ENCODE measurements at regions not wholly inside any gene's neighbourhood (a gene's known extent, or its start where the extent isn't known, plus 50 kb on each side); places are given as distances from the start of the nearest gene placed in this dataset.
A peak's percentile ranks its signal among the peaks of the same experiment; 100 is the strongest.

DNA sequence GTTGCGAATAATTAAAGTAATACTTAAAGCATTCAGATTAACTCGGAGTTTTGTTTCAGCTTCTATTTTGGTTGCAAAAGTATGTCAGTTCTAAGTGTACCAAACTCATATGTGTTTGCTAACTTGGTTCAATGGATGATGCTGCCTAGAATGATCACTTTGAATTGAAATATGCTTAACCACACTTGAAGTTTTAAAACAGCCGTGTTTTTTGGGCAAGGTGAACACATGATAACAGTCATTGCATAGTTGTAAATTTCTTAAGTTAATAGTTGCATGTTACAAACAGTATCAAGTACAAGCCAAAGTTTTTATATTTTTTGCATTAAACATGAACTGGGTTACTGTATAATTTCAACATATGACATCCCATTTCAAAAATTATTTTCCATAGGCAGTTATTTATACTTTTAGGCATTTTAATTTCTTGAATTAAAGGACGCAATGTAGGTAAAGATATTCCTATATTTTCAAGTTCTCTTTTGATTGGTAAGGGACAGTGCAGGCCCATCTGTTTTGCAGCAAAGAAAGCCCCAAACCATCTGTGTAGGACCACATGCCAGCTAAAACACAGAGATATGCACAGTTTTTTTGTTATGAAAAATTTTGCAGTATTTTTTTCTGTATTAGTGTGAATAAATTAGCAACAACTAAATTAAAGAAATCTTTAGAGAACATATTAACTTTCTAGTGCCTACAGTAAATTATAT lies 575.5 kb downstream of the PRKD1 start:
- no peak overlapping the region for H3K27ac ChIP-seq (ENCODE audit: low read depth, low read length)
- no peaks in the 10 kb centered on the region for H3K36me3 ChIP-seq (ENCODE audit: insufficient read depth, low read length)
- no peaks in the 10 kb centered on the region for H3K27me3 ChIP-seq (ENCODE audit: insufficient read depth, low read length)
- no peaks in the 10 kb centered on the region for H3K79me2 ChIP-seq (ENCODE audit: control insufficient read depth, insufficient read depth, low read length, unreplicated experiment)
- peak overlapping the region; percentile 82 for H2AFZ ChIP-seq (ENCODE audit: low read length, unreplicated experiment)
- no peak overlapping the region for H3K4me3 ChIP-seq (ENCODE audit: low read depth, low read length)
- H3K4me1 ChIP-seq (ENCODE audit: control insufficient read depth, insufficient read depth, low read length, unreplicated experiment), result peaks cover 6% of the 10 kb centered on the region

DNA sequence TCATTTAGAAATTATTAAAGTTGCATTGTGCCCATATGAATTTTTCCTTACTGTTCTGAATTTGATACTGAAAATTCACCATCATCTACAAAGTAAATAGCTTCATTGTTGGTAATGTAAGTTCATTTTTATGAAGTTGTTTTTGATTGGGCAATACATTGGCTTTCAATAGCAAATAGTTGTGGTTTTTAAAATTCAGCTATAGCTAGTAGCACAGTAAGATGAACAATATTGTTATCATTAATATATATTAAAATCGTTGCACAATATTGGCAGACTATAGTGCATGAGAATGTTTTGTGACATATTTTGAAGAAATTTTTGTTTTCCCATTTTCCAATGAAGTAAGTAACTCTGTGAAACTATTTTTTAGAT lies 575.0 kb downstream of the PRKD1 start:
- H2AFZ ChIP-seq (ENCODE audit: low read length, unreplicated experiment), result no peak overlapping the region
- H3K79me2 ChIP-seq (ENCODE audit: control insufficient read depth, insufficient read depth, low read length, unreplicated experiment), result no peaks in the 10 kb centered on the region
- peaks cover 6% of the 10 kb centered on the region for H3K4me1 ChIP-seq (ENCODE audit: control insufficient read depth, insufficient read depth, low read length, unreplicated experiment)
- H3K4me3 ChIP-seq (ENCODE audit: low read depth, low read length), result no peak overlapping the region
- H3K27ac ChIP-seq (ENCODE audit: low read depth, low read length), result no peak overlapping the region
- no peaks in the 10 kb centered on the region for H3K27me3 ChIP-seq (ENCODE audit: insufficient read depth, low read length)
- H3K36me3 ChIP-seq (ENCODE audit: insufficient read depth, low read length), result no peaks in the 10 kb centered on the region

DNA sequence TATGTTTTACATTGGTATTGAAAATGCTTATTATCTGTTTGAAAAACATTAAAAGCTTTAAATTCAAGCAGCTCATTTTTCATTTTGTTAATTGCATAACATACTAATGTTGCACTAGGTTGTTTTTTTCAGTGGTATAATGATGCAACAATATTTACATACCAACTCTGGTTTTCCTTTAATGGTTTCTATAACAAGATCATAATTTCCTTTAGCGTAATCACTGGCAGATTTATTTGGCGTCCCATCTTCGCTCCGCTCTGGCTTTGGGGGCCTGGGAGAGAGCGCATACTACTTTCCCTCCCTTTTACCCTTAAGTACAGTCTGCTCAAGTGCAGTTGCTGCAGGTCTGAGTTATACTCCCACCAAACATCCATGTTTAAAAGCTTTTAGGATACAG lies 574.1 kb downstream of the PRKD1 start:
- Histone ChIP-seq H3K4me1 (ENCODE audit: control insufficient read depth, insufficient read depth, low read length, unreplicated experiment) (peaks cover 5% of the 10 kb centered on the region), H3K27me3 (ENCODE audit: insufficient read depth, low read length) (no peaks in the 10 kb centered on the region), H3K27ac (ENCODE audit: low read depth, low read length) (no peak overlapping the region), H3K79me2 (ENCODE audit: control insufficient read depth, insufficient read depth, low read length, unreplicated experiment) (no peaks in the 10 kb centered on the region), H3K4me3 (ENCODE audit: low read depth, low read length) (no peak overlapping the region), H2AFZ (ENCODE audit: low read length, unreplicated experiment) (no peak overlapping the region), H3K36me3 (ENCODE audit: insufficient read depth, low read length) (no peaks in the 10 kb centered on the region)

DNA sequence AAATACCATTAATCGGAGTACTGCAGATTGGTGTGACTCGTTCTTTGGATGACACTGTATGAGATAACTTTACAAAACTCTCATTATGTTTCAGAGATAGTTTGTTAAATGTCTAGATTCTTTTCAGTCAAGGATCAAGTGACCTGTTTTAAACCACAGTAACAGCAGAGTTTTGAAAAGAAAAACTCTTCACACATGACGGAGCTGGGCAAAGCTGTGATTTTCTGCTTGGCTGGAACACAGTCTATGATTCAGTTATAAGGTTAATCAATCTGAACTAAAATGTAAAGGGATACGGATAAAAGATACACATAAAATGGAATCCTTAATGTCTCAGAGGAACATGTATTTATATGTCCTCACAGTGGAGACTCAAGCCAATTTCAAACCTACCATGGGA lies 573.2 kb downstream of the PRKD1 start:
- H3K27me3 ChIP-seq (ENCODE audit: insufficient read depth, low read length), result no peaks in the 10 kb centered on the region
- H3K27ac ChIP-seq (ENCODE audit: low read depth, low read length), result no peak overlapping the region
- H3K79me2 ChIP-seq (ENCODE audit: control insufficient read depth, insufficient read depth, low read length, unreplicated experiment), result no peaks in the 10 kb centered on the region
- no peaks in the 10 kb centered on the region for H3K4me1 ChIP-seq (ENCODE audit: control insufficient read depth, insufficient read depth, low read length, unreplicated experiment)
- no peak overlapping the region for H3K4me3 ChIP-seq (ENCODE audit: low read depth, low read length)
- no peak overlapping the region for H2AFZ ChIP-seq (ENCODE audit: low read length, unreplicated experiment)
- no peaks in the 10 kb centered on the region for H3K36me3 ChIP-seq (ENCODE audit: insufficient read depth, low read length)

DNA sequence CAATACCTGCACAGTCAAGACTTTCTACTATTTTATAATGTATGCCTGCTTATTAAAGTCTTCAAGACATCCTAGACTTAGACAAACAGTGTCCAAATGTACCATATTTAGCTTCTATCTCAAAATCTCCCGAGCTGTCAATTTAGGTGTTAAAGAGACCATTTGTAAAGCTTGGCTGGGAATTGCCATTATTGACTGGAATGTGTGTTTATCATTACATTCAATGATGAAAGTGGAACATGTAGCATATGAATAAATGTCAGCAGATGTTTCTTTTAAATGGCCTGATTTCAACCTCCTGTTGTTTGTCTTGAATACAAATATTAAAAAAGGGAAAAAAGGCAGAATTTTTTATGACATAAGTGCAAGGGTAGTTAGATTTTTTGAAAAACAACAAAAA lies 572.3 kb downstream of the PRKD1 start:
- H3K4me1 ChIP-seq (ENCODE audit: control insufficient read depth, insufficient read depth, low read length, unreplicated experiment), result no peaks in the 10 kb centered on the region
- no peaks in the 10 kb centered on the region for H3K36me3 ChIP-seq (ENCODE audit: insufficient read depth, low read length)
- H3K79me2 ChIP-seq (ENCODE audit: control insufficient read depth, insufficient read depth, low read length, unreplicated experiment), result no peaks in the 10 kb centered on the region
- no peak overlapping the region for H3K27ac ChIP-seq (ENCODE audit: low read depth, low read length)
- H2AFZ ChIP-seq (ENCODE audit: low read length, unreplicated experiment), result no peak overlapping the region
- no peak overlapping the region for H3K4me3 ChIP-seq (ENCODE audit: low read depth, low read length)
- H3K27me3 ChIP-seq (ENCODE audit: insufficient read depth, low read length), result no peaks in the 10 kb centered on the region

DNA sequence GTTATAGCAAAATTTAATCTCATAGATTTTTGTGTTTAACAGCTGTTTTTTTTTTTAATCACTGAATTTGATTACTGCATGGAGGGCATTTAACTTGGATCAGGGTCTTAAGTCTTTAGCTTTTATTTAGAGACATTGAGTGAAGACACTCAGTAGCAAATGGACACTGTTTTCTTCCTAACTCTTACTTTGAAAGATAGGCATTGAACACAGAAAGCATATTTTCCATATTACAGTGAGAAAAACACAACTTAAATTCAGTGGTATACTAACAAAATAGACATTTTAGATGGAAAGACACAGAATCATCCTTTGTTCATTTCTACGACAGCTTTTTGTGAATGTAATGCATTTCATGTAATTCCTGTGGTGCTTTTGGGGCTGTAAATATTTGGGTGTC lies 571.8 kb downstream of the PRKD1 start:
- Histone ChIP-seq H3K27me3 (ENCODE audit: insufficient read depth, low read length) (no peaks in the 10 kb centered on the region), H3K79me2 (ENCODE audit: control insufficient read depth, insufficient read depth, low read length, unreplicated experiment) (no peaks in the 10 kb centered on the region), H3K4me3 (ENCODE audit: low read depth, low read length) (no peak overlapping the region), H3K4me1 (ENCODE audit: control insufficient read depth, insufficient read depth, low read length, unreplicated experiment) (no peaks in the 10 kb centered on the region), H3K27ac (ENCODE audit: low read depth, low read length) (no peak overlapping the region), H3K36me3 (ENCODE audit: insufficient read depth, low read length) (no peaks in the 10 kb centered on the region), H2AFZ (ENCODE audit: low read length, unreplicated experiment) (no peak overlapping the region)

DNA sequence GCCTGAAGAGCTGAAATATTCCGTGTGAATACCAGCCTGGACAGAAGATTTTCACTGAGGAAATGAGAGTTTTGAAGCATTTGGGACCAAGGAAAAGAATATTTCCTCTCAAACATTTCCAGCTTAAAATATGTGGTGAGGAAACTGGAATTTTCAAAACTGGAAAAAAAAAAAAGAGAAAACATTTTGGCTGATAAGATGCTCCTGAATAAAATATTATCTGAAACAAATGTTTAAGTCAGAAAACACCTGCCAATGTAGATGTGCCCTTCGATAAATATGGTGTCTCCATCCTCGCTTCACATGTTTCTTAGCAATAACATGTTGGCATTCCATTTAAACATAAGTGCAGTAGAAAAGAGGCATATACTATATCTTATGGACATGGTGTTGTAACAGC lies 567.0 kb downstream of the PRKD1 start:
- no peaks in the 10 kb centered on the region for H3K4me1 ChIP-seq (ENCODE audit: control insufficient read depth, insufficient read depth, low read length, unreplicated experiment)
- H3K36me3 ChIP-seq (ENCODE audit: insufficient read depth, low read length), result no peaks in the 10 kb centered on the region
- H3K27ac ChIP-seq (ENCODE audit: low read depth, low read length), result no peak overlapping the region
- H3K27me3 ChIP-seq (ENCODE audit: insufficient read depth, low read length), result no peaks in the 10 kb centered on the region
- H3K79me2 ChIP-seq (ENCODE audit: control insufficient read depth, insufficient read depth, low read length, unreplicated experiment), result no peaks in the 10 kb centered on the region
- H2AFZ ChIP-seq (ENCODE audit: low read length, unreplicated experiment), result no peak overlapping the region
- no peak overlapping the region for H3K4me3 ChIP-seq (ENCODE audit: low read depth, low read length)

DNA sequence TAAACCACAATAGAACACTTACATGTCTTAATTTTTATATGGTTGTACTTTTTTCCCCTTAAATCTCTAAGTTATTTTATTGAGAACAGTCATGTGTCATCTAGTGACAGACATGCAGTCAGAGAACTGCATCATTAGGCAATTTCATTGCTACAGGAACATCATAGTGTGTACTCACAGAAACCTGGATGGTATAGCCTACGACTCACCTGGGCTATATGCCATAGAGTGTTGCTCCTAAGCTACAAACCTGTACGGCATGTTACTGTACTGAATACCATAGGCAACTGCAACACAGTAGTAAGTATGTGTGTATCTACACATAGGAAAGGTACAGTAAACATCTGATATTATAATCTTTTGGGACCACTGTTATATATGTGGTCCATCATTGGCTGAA lies 557.6 kb downstream of the PRKD1 start:
- H3K27me3 ChIP-seq (ENCODE audit: insufficient read depth, low read length), result no peaks in the 10 kb centered on the region
- no peaks in the 10 kb centered on the region for H3K36me3 ChIP-seq (ENCODE audit: insufficient read depth, low read length)
- H3K79me2 ChIP-seq (ENCODE audit: control insufficient read depth, insufficient read depth, low read length, unreplicated experiment), result no peaks in the 10 kb centered on the region
- H3K4me3 ChIP-seq (ENCODE audit: low read depth, low read length), result no peak overlapping the region
- no peak overlapping the region for H2AFZ ChIP-seq (ENCODE audit: low read length, unreplicated experiment)
- no peaks in the 10 kb centered on the region for H3K4me1 ChIP-seq (ENCODE audit: control insufficient read depth, insufficient read depth, low read length, unreplicated experiment)
- no peak overlapping the region for H3K27ac ChIP-seq (ENCODE audit: low read depth, low read length)

DNA sequence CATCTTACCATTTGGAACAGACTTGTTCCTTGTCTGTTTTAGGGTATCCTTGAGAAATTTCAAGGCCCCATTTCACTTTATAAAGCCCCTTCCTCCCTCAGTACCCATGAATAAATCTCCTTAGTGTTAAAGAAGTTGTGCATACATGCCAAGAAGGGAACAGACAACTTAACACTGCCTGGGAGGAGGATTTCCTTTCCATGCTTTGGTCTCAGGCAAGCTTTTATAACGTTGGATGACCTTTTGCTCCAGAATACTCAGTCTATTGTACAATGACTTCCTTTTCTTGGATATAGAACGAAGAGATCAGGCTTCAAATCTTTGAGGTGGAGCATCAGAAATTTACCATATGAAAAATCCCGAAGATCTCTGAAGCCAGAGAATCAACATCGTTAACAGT lies 551.4 kb downstream of the PRKD1 start:
- Histone ChIP-seq H3K27ac (ENCODE audit: low read depth, low read length) (no peak overlapping the region), H3K4me3 (ENCODE audit: low read depth, low read length) (no peak overlapping the region), H3K27me3 (ENCODE audit: insufficient read depth, low read length) (no peaks in the 10 kb centered on the region), H2AFZ (ENCODE audit: low read length, unreplicated experiment) (no peak overlapping the region), H3K4me1 (ENCODE audit: control insufficient read depth, insufficient read depth, low read length, unreplicated experiment) (no peaks in the 10 kb centered on the region), H3K79me2 (ENCODE audit: control insufficient read depth, insufficient read depth, low read length, unreplicated experiment) (no peaks in the 10 kb centered on the region), H3K36me3 (ENCODE audit: insufficient read depth, low read length) (no peaks in the 10 kb centered on the region)

DNA sequence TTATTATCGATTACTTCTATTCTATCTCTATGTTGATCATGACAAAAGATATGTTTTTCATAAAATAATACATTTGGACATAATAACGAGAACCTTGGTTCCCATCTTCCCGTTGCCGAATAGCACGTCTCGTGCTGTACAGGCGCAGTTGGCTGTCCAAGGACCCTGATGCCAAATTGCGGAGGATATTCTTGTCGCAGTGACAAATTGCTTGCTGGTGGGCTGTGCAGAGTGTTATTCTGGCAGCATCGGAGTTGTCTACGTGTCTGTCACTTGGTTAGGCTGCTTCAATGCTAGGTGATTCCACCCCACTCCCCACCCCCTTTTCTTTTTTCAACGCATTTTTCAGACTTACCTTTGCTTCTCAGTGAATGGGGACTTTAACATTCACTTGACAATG lies 546.8 kb downstream of the PRKD1 start:
- H3K4me3 ChIP-seq (ENCODE audit: low read depth, low read length), result no peak overlapping the region
- no peaks in the 10 kb centered on the region for H3K79me2 ChIP-seq (ENCODE audit: control insufficient read depth, insufficient read depth, low read length, unreplicated experiment)
- H2AFZ ChIP-seq (ENCODE audit: low read length, unreplicated experiment), result no peak overlapping the region
- no peaks in the 10 kb centered on the region for H3K36me3 ChIP-seq (ENCODE audit: insufficient read depth, low read length)
- no peak overlapping the region for H3K27ac ChIP-seq (ENCODE audit: low read depth, low read length)
- H3K27me3 ChIP-seq (ENCODE audit: insufficient read depth, low read length), result no peaks in the 10 kb centered on the region
- no peaks in the 10 kb centered on the region for H3K4me1 ChIP-seq (ENCODE audit: control insufficient read depth, insufficient read depth, low read length, unreplicated experiment)

DNA sequence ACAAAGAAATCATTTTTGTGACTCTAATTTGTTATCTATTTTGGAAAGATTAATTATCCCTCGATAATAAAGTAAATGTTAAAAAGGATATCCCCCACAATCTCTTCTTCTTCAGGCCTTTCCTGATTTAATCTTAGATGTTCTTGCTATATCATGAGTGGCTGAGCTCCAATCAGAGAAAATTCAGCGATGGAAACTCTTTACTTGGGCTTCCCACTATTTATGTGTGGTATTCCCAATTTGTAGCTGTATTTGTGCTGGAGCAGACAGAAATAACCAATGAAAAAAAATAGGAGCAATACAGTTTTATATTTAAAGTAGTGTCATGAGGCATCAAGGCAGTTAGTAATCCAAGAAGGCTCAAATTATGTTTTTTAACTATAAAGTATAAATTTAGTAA lies 539.1 kb downstream of the PRKD1 start:
- Histone ChIP-seq H3K27me3 (ENCODE audit: insufficient read depth, low read length) (no peaks in the 10 kb centered on the region), H3K4me1 (ENCODE audit: control insufficient read depth, insufficient read depth, low read length, unreplicated experiment) (no peaks in the 10 kb centered on the region), H3K4me3 (ENCODE audit: low read depth, low read length) (no peak overlapping the region), H3K36me3 (ENCODE audit: insufficient read depth, low read length) (no peaks in the 10 kb centered on the region), H3K27ac (ENCODE audit: low read depth, low read length) (no peak overlapping the region), H2AFZ (ENCODE audit: low read length, unreplicated experiment) (no peak overlapping the region), H3K79me2 (ENCODE audit: control insufficient read depth, insufficient read depth, low read length, unreplicated experiment) (no peaks in the 10 kb centered on the region)

Data from ACC112 (cell line).